ENCODE measurements at regions not wholly inside any gene's neighbourhood (a gene's known extent, or its start where the extent isn't known, plus 50 kb on each side); places are given as distances from the start of the nearest gene placed in this dataset.

- no peaks in the 10 kb centered on the region for H3K27me3 ChIP-seq (replicated peaks in 2 of 5; ENCODE audit: control insufficient read depth in 4 of 5, insufficient read depth in 5 of 5, low read length in 4 of 5)
- H3K9me3 ChIP-seq (ENCODE audit: control extremely low read depth in 1 of 5, control insufficient read depth in 4 of 5, insufficient read depth in 2 of 5, low read depth in 1 of 5, low read length in 4 of 5) = no peaks in the 10 kb centered on the region
- no peaks in the 10 kb centered on the region for H3K4me1 ChIP-seq (ENCODE audit: control extremely low read depth in 1 of 4, control insufficient read depth in 4 of 4, insufficient read depth in 4 of 4, low read length in 3 of 4)
- no peaks in the 10 kb centered on the region for H3K36me3 ChIP-seq (ENCODE audit: control insufficient read depth in 4 of 4, insufficient read depth in 4 of 4, low read length in 3 of 4)
- POLR2A ChIA-PET = no interaction called here
- CTCF ChIA-PET = no interaction called here
- no peak for DNase-seq
- H3K27ac ChIP-seq (ENCODE audit: insufficient read depth in 1 of 2, low read depth in 1 of 2, low read length in 2 of 2, poor library complexity in 1 of 2, severe bottlenecking in 2 of 2) = no peak overlapping the region
- no peak overlapping the region for H3K4me3 ChIP-seq (ENCODE audit: control insufficient read depth in 1 of 7, extremely low read depth in 1 of 7, insufficient read depth in 4 of 7, low read depth in 2 of 7, low read length in 6 of 7)
- 86% methylated on average over 6 of the region's 6 CpGs for WGBS (ENCODE audit: insufficient coverage)
Observed at GRCh38 chr11:112656772-112657428, 304.3 kb upstream of the NCAM1 start.

- CTCF ChIA-PET = no interaction called here
- no peak for DNase-seq
Observed at GRCh38 chr11:112658431-112658878, 302.8 kb upstream of the NCAM1 start.

GRCh38 chr11:112661146-112661545 lies 300.1 kb upstream of the NCAM1 start:
- Histone ChIP-seq H3K9me3 (ENCODE audit: control extremely low read depth in 1 of 5, control insufficient read depth in 4 of 5, insufficient read depth in 2 of 5, low read depth in 1 of 5, low read length in 4 of 5) (no peaks in the 10 kb centered on the region), H3K27ac (ENCODE audit: insufficient read depth in 1 of 2, low read depth in 1 of 2, low read length in 2 of 2, poor library complexity in 1 of 2, severe bottlenecking in 2 of 2) (no peak overlapping the region), H3K4me1 (ENCODE audit: control extremely low read depth in 1 of 4, control insufficient read depth in 4 of 4, insufficient read depth in 4 of 4, low read length in 3 of 4) (no peaks in the 10 kb centered on the region), H3K4me3 (ENCODE audit: control insufficient read depth in 1 of 7, extremely low read depth in 1 of 7, insufficient read depth in 4 of 7, low read depth in 2 of 7, low read length in 6 of 7) (no peak overlapping the region), H3K27me3 (replicated peaks in 2 of 5; ENCODE audit: control insufficient read depth in 4 of 5, insufficient read depth in 5 of 5, low read length in 4 of 5) (peaks cover 0 to 4% (median 0%) of the 10 kb centered on the region in 5 experiments), H3K36me3 (ENCODE audit: control insufficient read depth in 4 of 4, insufficient read depth in 4 of 4, low read length in 3 of 4) (no peaks in the 10 kb centered on the region)
- WGBS (ENCODE audit: insufficient coverage) = no CpG with 5 or more reads among the region's 1 CpG
- CTCF ChIA-PET = no interaction called here
- POLR2A ChIA-PET = no interaction called here
- DNase-seq = no peak

More at GRCh38 chr11:112658431-112658878, 302.8 kb upstream of the NCAM1 start:
- no peak overlapping the region for H3K4me3 ChIP-seq (ENCODE audit: control insufficient read depth in 1 of 7, extremely low read depth in 1 of 7, insufficient read depth in 4 of 7, low read depth in 2 of 7, low read length in 6 of 7)
- POLR2A ChIA-PET = no interaction called here
- no peak overlapping the region for H3K27ac ChIP-seq (ENCODE audit: insufficient read depth in 1 of 2, low read depth in 1 of 2, low read length in 2 of 2, poor library complexity in 1 of 2, severe bottlenecking in 2 of 2)
- H3K27me3 ChIP-seq (replicated peaks in 2 of 5; ENCODE audit: control insufficient read depth in 4 of 5, insufficient read depth in 5 of 5, low read length in 4 of 5) = no peaks in the 10 kb centered on the region
- H3K36me3 ChIP-seq (ENCODE audit: control insufficient read depth in 4 of 4, insufficient read depth in 4 of 4, low read length in 3 of 4) = no peaks in the 10 kb centered on the region
- 38% methylated on average over 1 of the region's 3 CpGs for WGBS (ENCODE audit: insufficient coverage)
- no peaks in the 10 kb centered on the region for H3K9me3 ChIP-seq (ENCODE audit: control extremely low read depth in 1 of 5, control insufficient read depth in 4 of 5, insufficient read depth in 2 of 5, low read depth in 1 of 5, low read length in 4 of 5)
- H3K4me1 ChIP-seq (ENCODE audit: control extremely low read depth in 1 of 4, control insufficient read depth in 4 of 4, insufficient read depth in 4 of 4, low read length in 3 of 4) = no peaks in the 10 kb centered on the region

GRCh38 chr11:112661571-112661970 lies 299.6 kb upstream of the NCAM1 start:
- CTCF ChIA-PET = no interaction called here

GRCh38 chr11:112662554-112662953 lies 298.7 kb upstream of the NCAM1 start:
- Histone ChIP-seq H3K4me3 (ENCODE audit: control insufficient read depth in 1 of 7, extremely low read depth in 1 of 7, insufficient read depth in 4 of 7, low read depth in 2 of 7, low read length in 6 of 7) (no peak overlapping the region), H3K27me3 (replicated peaks in 2 of 5; ENCODE audit: control insufficient read depth in 4 of 5, insufficient read depth in 5 of 5, low read length in 4 of 5) (peaks cover 0 to 4% (median 0%) of the 10 kb centered on the region in 5 experiments), H3K9me3 (ENCODE audit: control extremely low read depth in 1 of 5, control insufficient read depth in 4 of 5, insufficient read depth in 2 of 5, low read depth in 1 of 5, low read length in 4 of 5) (no peaks in the 10 kb centered on the region), H3K4me1 (ENCODE audit: control extremely low read depth in 1 of 4, control insufficient read depth in 4 of 4, insufficient read depth in 4 of 4, low read length in 3 of 4) (no peaks in the 10 kb centered on the region), H3K36me3 (ENCODE audit: control insufficient read depth in 4 of 4, insufficient read depth in 4 of 4, low read length in 3 of 4) (no peaks in the 10 kb centered on the region), H3K27ac (ENCODE audit: insufficient read depth in 1 of 2, low read depth in 1 of 2, low read length in 2 of 2, poor library complexity in 1 of 2, severe bottlenecking in 2 of 2) (no peak overlapping the region)
- 100% methylated on average over 1 of the region's 2 CpGs for WGBS (ENCODE audit: insufficient coverage)
- ChIA-PET POLR2A (no interaction called here), CTCF (no interaction called here)
- DNase-seq = no peak

More at GRCh38 chr11:112661571-112661970, 299.6 kb upstream of the NCAM1 start:
- WGBS (ENCODE audit: insufficient coverage) = 100% methylated on average over 4 of the region's 4 CpGs
- peaks cover 0 to 4% (median 0%) of the 10 kb centered on the region in 5 experiments for H3K27me3 ChIP-seq (replicated peaks in 2 of 5; ENCODE audit: control insufficient read depth in 4 of 5, insufficient read depth in 5 of 5, low read length in 4 of 5)
- no peak overlapping the region for H3K27ac ChIP-seq (ENCODE audit: insufficient read depth in 1 of 2, low read depth in 1 of 2, low read length in 2 of 2, poor library complexity in 1 of 2, severe bottlenecking in 2 of 2)
- POLR2A ChIA-PET = no interaction called here
- no peaks in the 10 kb centered on the region for H3K9me3 ChIP-seq (ENCODE audit: control extremely low read depth in 1 of 5, control insufficient read depth in 4 of 5, insufficient read depth in 2 of 5, low read depth in 1 of 5, low read length in 4 of 5)
- no peaks in the 10 kb centered on the region for H3K4me1 ChIP-seq (ENCODE audit: control extremely low read depth in 1 of 4, control insufficient read depth in 4 of 4, insufficient read depth in 4 of 4, low read length in 3 of 4)
- no peak overlapping the region for H3K4me3 ChIP-seq (ENCODE audit: control insufficient read depth in 1 of 7, extremely low read depth in 1 of 7, insufficient read depth in 4 of 7, low read depth in 2 of 7, low read length in 6 of 7)
- H3K36me3 ChIP-seq (ENCODE audit: control insufficient read depth in 4 of 4, insufficient read depth in 4 of 4, low read length in 3 of 4) = no peaks in the 10 kb centered on the region
- no peak for DNase-seq

- CTCF ChIA-PET = no interaction called here
Observed at GRCh38 chr11:112663947-112664634, 297.1 kb upstream of the NCAM1 start.

GRCh38 chr11:112665291-112665690 lies 295.9 kb upstream of the NCAM1 start:
- H3K27ac ChIP-seq (ENCODE audit: insufficient read depth in 1 of 2, low read depth in 1 of 2, low read length in 2 of 2, poor library complexity in 1 of 2, severe bottlenecking in 2 of 2) = no peak overlapping the region
- ChIA-PET POLR2A (no interaction called here), CTCF (no interaction called here)
- 92% methylated on average over 2 of the region's 2 CpGs for WGBS (ENCODE audit: insufficient coverage)
- no peak overlapping the region for H3K4me3 ChIP-seq (ENCODE audit: control insufficient read depth in 1 of 7, extremely low read depth in 1 of 7, insufficient read depth in 4 of 7, low read depth in 2 of 7, low read length in 6 of 7)
- H3K27me3 ChIP-seq (replicated peaks in 2 of 5; ENCODE audit: control insufficient read depth in 4 of 5, insufficient read depth in 5 of 5, low read length in 4 of 5) = peaks cover 0 to 4% (median 0%) of the 10 kb centered on the region in 5 experiments
- DNase-seq = no peak
- H3K9me3 ChIP-seq (ENCODE audit: control extremely low read depth in 1 of 5, control insufficient read depth in 4 of 5, insufficient read depth in 2 of 5, low read depth in 1 of 5, low read length in 4 of 5) = no peaks in the 10 kb centered on the region
- no peaks in the 10 kb centered on the region for H3K4me1 ChIP-seq (ENCODE audit: control extremely low read depth in 1 of 4, control insufficient read depth in 4 of 4, insufficient read depth in 4 of 4, low read length in 3 of 4)
- H3K36me3 ChIP-seq (ENCODE audit: control insufficient read depth in 4 of 4, insufficient read depth in 4 of 4, low read length in 3 of 4) = no peaks in the 10 kb centered on the region

More at GRCh38 chr11:112663947-112664634, 297.1 kb upstream of the NCAM1 start:
- no peak overlapping the region for H3K4me3 ChIP-seq (ENCODE audit: control insufficient read depth in 1 of 7, extremely low read depth in 1 of 7, insufficient read depth in 4 of 7, low read depth in 2 of 7, low read length in 6 of 7)
- POLR2A ChIA-PET = no interaction called here
- H3K27me3 ChIP-seq (replicated peaks in 2 of 5; ENCODE audit: control insufficient read depth in 4 of 5, insufficient read depth in 5 of 5, low read length in 4 of 5) = peaks cover 0 to 4% (median 0%) of the 10 kb centered on the region in 5 experiments
- no peak overlapping the region for H3K27ac ChIP-seq (ENCODE audit: insufficient read depth in 1 of 2, low read depth in 1 of 2, low read length in 2 of 2, poor library complexity in 1 of 2, severe bottlenecking in 2 of 2)
- no peaks in the 10 kb centered on the region for H3K9me3 ChIP-seq (ENCODE audit: control extremely low read depth in 1 of 5, control insufficient read depth in 4 of 5, insufficient read depth in 2 of 5, low read depth in 1 of 5, low read length in 4 of 5)
- no peaks in the 10 kb centered on the region for H3K4me1 ChIP-seq (ENCODE audit: control extremely low read depth in 1 of 4, control insufficient read depth in 4 of 4, insufficient read depth in 4 of 4, low read length in 3 of 4)
- no peak for DNase-seq
- 89% methylated on average over 2 of the region's 4 CpGs for WGBS (ENCODE audit: insufficient coverage)
- H3K36me3 ChIP-seq (ENCODE audit: control insufficient read depth in 4 of 4, insufficient read depth in 4 of 4, low read length in 3 of 4) = no peaks in the 10 kb centered on the region
